SK-N-SH (cell line): ENCODE measurements at regions not wholly inside any gene's neighbourhood (a gene's known extent, or its start where the extent isn't known, plus 50 kb on each side); places are given as distances from the start of the nearest gene placed in this dataset.

Source experiments
- CTCF ChIA-PET: fragments of 300-600, 350-600 bp; formaldehyde crosslinking; extraction: SDS; loops from one replicate; lab custom pipeline; 2021; lab: Yijun Ruan, JAX
- POLR2A ChIA-PET: fragments of 350-600 bp; sonication (Branson Sonifier 250); formaldehyde crosslinking; extraction: SDS; loops from one replicate; lab custom pipeline; 2020; ENCODE audit warnings: antibody characterized with exemption, inconsistent platforms; lab: Yijun Ruan, JAX
- DNase-seq: peaks from one replicate; pipeline ENCODE4 v3.0.0; 2012
- H2AFZ ChIP-seq: fragments of 200-600 bp; sonication (generic); 2 replicates; pipeline ENCODE4 v1.8.1; 2016; ENCODE audit warnings: antibody characterized with exemption, mild to moderate bottlenecking, low read depth
- H3F3A ChIP-seq: fragments of 200-600 bp; sonication (generic); replicated peaks from 2 replicates; pipeline ENCODE3; 2016; ENCODE audit warnings: antibody characterized with exemption, mild to moderate bottlenecking; ENCODE audit not compliant: insufficient read depth
- H3K27ac ChIP-seq, 2 experiments: fragments of 200-500 bp in 1 of 2; fragments of 200-600 bp in 1 of 2; sonication (Bioruptor generic) in 1 of 2; sonication (generic), shearing (Covaris generic) in 1 of 2; 2 replicates each; pipeline versions ENCODE4 v1.5.1 to v1.6.1; 2014 to 2016; ENCODE audit warnings: low read depth in 2 of 2, inconsistent platforms in 1 of 2, low read length in 1 of 2, mild to moderate bottlenecking in 1 of 2, mixed read lengths in 1 of 2
- H3K27me3 ChIP-seq: fragments of 200-600 bp; sonication (generic), shearing (Covaris generic); 2 replicates; pipeline ENCODE4 v1.6.1; 2016; ENCODE audit warnings: mixed run types; ENCODE audit not compliant: insufficient read depth
- H3K36me3 ChIP-seq, 2 experiments: fragments of 200-500 bp in 1 of 2; fragments of 200-600 bp in 1 of 2; sonication (Bioruptor generic) in 1 of 2; sonication (generic) in 1 of 2; replicated peaks in 1 of 2; 2 replicates each; pipeline versions ENCODE3 to v1.5.1; 2014 to 2016; ENCODE audit warnings: low read length in 1 of 2, mild to moderate bottlenecking in 1 of 2; ENCODE audit not compliant: insufficient read depth in 2 of 2, control insufficient read depth in 1 of 2
- H3K4me1 ChIP-seq, 2 experiments: fragments of 200-500 bp in 1 of 2; fragments of 200-600 bp in 1 of 2; sonication (Bioruptor generic) in 1 of 2; sonication (generic), shearing (Covaris generic) in 1 of 2; 2 replicates each; pipeline versions ENCODE4 v1.5.1 to v1.6.1; 2014 to 2016; ENCODE audit warnings: low read depth in 1 of 2, low read length in 1 of 2, mixed run types in 1 of 2; ENCODE audit not compliant: insufficient read depth in 2 of 2, control insufficient read depth in 1 of 2
- H3K4me2 ChIP-seq: fragments of 200-600 bp; sonication (generic), shearing (Covaris generic); 2 replicates; pipeline ENCODE4 v1.6.1; 2017; ENCODE audit warnings: mixed run types
- H3K4me3 ChIP-seq, 2 experiments: fragments of 200-500 bp in 1 of 2; fragments of 200-600 bp in 1 of 2; sonication (Bioruptor generic) in 1 of 2; sonication (generic), shearing (Covaris generic) in 1 of 2; 2 replicates each; pipeline versions ENCODE4 v1.5.1 to v1.8.1; 2014 to 2016; ENCODE audit warnings: low read depth in 2 of 2, inconsistent platforms in 1 of 2, low read length in 1 of 2, mild to moderate bottlenecking in 1 of 2, mixed read lengths in 1 of 2, moderate library complexity in 1 of 2
- H3K79me2 ChIP-seq: fragments of 200-600 bp; sonication (generic); 2 replicates; pipeline ENCODE4 v1.8.1; 2017; ENCODE audit warnings: mild to moderate bottlenecking; ENCODE audit not compliant: insufficient read depth
- H3K9ac ChIP-seq: fragments of 200-600 bp; sonication (generic); 2 replicates; pipeline ENCODE4 v1.6.1; 2017; ENCODE audit warnings: mixed run types
- H3K9me2 ChIP-seq: fragments of 200-600 bp; sonication (generic); 2 replicates; pipeline ENCODE4 v1.6.1; 2017; ENCODE audit warnings: mixed run types
- H3K9me3 ChIP-seq: fragments of 200-600 bp; sonication (generic); 2 replicates; pipeline ENCODE4 v1.6.1; 2017; ENCODE audit warnings: mixed run types, mild to moderate bottlenecking, moderate library complexity
- H4K20me1 ChIP-seq: fragments of 200-600 bp; sonication (generic); 2 replicates; pipeline ENCODE4 v1.6.1; 2017; ENCODE audit warnings: mild to moderate bottlenecking, mixed run types; ENCODE audit not compliant: insufficient read depth
- EZH2phosphoT487 ChIP-seq: fragments of 200-600 bp; sonication (generic); IDR thresholded peaks from 2 replicates; pipeline ENCODE4 v1.6.1; 2017; ENCODE audit warnings: low read depth, mixed run types, mild to moderate bottlenecking, antibody characterized with exemption, moderate library complexity, borderline replicate concordance
- FOXJ3 ChIP-seq: sonication (generic); formaldehyde crosslinking; IDR thresholded peaks from 2 replicates; pipeline ENCODE4 v1.5.1; 2020; ENCODE audit warnings: mild to moderate bottlenecking, missing genetic modification reagents
- GABPA ChIP-seq: IDR thresholded peaks from 2 replicates; pipeline ENCODE4 v1.4.0; 2012; ENCODE audit warnings: low read depth, mild to moderate bottlenecking
- NFIC ChIP-seq: IDR thresholded peaks from 2 replicates; pipeline ENCODE4 v1.4.0; 2012; ENCODE audit warnings: borderline replicate concordance
- NRF1 ChIP-seq: IDR thresholded peaks from 2 replicates; pipeline ENCODE4 v1.6.1; 2012; ENCODE audit warnings: low read depth, mild to moderate bottlenecking, low read length
- POLR2AphosphoS5 ChIP-seq: IDR thresholded peaks from 2 replicates; pipeline ENCODE4 v1.6.1; 2012; ENCODE audit warnings: low read depth, low read length
- SIN3A ChIP-seq: IDR thresholded peaks from 2 replicates; pipeline ENCODE4 v1.6.1; 2012; ENCODE audit warnings: low read depth, mild to moderate bottlenecking, low read length, moderate library complexity, borderline replicate concordance
- TAF1 ChIP-seq: IDR thresholded peaks from 2 replicates; pipeline ENCODE4 v1.6.1; 2012; ENCODE audit warnings: low read depth, mild to moderate bottlenecking, low read length, moderate library complexity, borderline replicate concordance
- YY1 ChIP-seq: IDR thresholded peaks from 2 replicates; pipeline ENCODE4 v1.4.0; 2012; ENCODE audit warnings: low read depth, mild to moderate bottlenecking
- WGBS: methylation state at CpG from one replicate; pipeline ENCODE4 v1.1.6; 2017; ENCODE audit warnings: low lambda C conversion rate; 5-methylcytosine and 5-hydroxymethylcytosine counted together
- TF ChIP-seq, protein P1 (sequence below): IDR thresholded peaks from 2 replicates; pipeline ENCODE4; 2012
- TF ChIP-seq, protein P2 (sequence below): IDR thresholded peaks from 2 replicates; pipeline ENCODE4 v1.4.0; 2012; ENCODE audit warnings: low read depth, borderline replicate concordance
- TF ChIP-seq, protein P3 (sequence below): fragments of 150-350 bp; IDR thresholded peaks from 2 replicates; pipeline ENCODE4 v1.6.1; 2016; ENCODE audit warnings: mild to moderate bottlenecking, low read depth, low read length
- TF ChIP-seq, protein P4 (sequence below): IDR thresholded peaks from 2 replicates; pipeline ENCODE4 v1.6.1; 2012; ENCODE audit warnings: mild to moderate bottlenecking, low read depth, low read length, moderate library complexity

DNA sequence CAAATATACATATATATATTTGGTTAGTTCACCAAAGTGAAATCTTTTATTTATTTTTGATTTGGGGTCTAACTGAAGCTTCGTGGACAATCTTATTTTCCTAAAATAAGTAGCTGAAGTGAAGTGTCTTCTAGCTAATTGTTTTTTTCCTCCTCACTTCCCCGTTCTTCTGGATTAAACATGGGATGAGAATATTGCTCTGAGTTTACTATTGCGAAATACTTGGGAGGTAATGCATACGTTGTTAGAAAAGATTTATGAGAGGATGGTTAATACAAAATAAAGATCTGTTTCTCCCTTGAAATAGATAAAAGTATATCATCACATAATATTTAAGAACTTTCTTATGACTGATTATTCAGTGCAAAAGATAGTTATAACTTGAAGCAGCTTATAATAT, 228.3 kb upstream of the TPK1 start:
- POLR2A ChIA-PET, result no interaction called here

DNA sequence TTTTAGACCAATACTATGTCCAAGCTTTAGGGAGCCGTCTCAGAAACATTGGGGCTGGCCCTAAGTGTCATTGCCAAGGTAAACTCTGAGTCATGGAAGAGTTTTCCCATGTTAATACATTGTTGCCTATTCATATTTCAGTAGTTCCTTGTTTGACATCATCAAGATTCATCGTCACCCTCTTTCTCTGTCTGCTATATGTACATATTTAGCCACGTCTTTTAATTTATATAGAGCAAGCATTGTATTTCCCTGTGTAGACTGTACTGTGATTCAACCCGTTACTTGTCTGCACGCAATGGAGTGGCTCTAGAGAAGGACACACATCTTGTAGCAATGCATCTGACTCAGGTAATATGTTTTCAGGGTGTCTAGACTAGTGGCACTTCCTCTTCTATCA, 217.9 kb upstream of the TPK1 start:
- H3F3A ChIP-seq, result no peaks in the 10 kb centered on the region
- CTCF ChIA-PET, result no interaction called here
- no peaks in the 10 kb centered on the region for H3K36me3 ChIP-seq
- no peak overlapping the region for H3K4me3 ChIP-seq
- H3K27me3 ChIP-seq, result no peaks in the 10 kb centered on the region
- peaks cover 17% of the 10 kb centered on the region; the same call in 1 of the 2 replicates for H3K9me3 ChIP-seq
- H3K27ac ChIP-seq, result no peak overlapping the region
- WGBS, result 13% methylated on average over 5 of the region's 5 CpGs
- no peaks in the 10 kb centered on the region for H4K20me1 ChIP-seq
- no peak overlapping the region for H2AFZ ChIP-seq
- no peak for DNase-seq
- H3K9me2 ChIP-seq, result no peaks in the 10 kb centered on the region
- no peaks in the 10 kb centered on the region for H3K79me2 ChIP-seq
- no peak for TF ChIP-seq GABPA
- no peak for TF ChIP-seq TAF1
- TF ChIP-seq NRF1, result no peak
- TF ChIP-seq, protein P1, sequence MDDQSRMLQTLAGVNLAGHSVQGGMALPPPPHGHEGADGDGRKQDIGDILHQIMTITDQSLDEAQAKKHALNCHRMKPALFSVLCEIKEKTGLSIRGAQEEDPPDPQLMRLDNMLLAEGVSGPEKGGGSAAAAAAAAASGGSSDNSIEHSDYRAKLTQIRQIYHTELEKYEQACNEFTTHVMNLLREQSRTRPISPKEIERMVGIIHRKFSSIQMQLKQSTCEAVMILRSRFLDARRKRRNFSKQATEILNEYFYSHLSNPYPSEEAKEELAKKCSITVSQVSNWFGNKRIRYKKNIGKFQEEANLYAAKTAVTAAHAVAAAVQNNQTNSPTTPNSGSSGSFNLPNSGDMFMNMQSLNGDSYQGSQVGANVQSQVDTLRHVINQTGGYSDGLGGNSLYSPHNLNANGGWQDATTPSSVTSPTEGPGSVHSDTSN, result no peak
- TF ChIP-seq, protein P2, sequence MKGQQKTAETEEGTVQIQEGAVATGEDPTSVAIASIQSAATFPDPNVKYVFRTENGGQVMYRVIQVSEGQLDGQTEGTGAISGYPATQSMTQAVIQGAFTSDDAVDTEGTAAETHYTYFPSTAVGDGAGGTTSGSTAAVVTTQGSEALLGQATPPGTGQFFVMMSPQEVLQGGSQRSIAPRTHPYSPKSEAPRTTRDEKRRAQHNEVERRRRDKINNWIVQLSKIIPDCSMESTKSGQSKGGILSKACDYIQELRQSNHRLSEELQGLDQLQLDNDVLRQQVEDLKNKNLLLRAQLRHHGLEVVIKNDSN, result no peak
- H3K4me1 ChIP-seq, result no peaks in the 10 kb centered on the region
- POLR2A ChIA-PET, result no interaction called here
- no peak overlapping the region for H3K9ac ChIP-seq
- no peak overlapping the region for H3K4me2 ChIP-seq

More for the DNA sequence above, 228.3 kb upstream of the TPK1 start:
- Histone ChIP-seq H3K9me2 (0 out of 2 replicates have a peak, but pooled peaks cover 4% of the 10 kb centered on the region), H3K36me3 (no peaks in the 10 kb centered on the region), H3K9me3 (0 out of 2 replicates have a peak, but pooled peaks cover 4% of the 10 kb centered on the region), H3K9ac (no peak overlapping the region), H3K4me1 (no peaks in the 10 kb centered on the region), H3K4me2 (no peak overlapping the region), H3F3A (no peaks in the 10 kb centered on the region), H3K27ac (no peak overlapping the region), H3K4me3 (no peak overlapping the region), H3K27me3 (no peaks in the 10 kb centered on the region)
- WGBS, result 5% methylated on average over 4 of the region's 4 CpGs
- DNase-seq, result no peak
- TF ChIP-seq EZH2phosphoT487 (no peak), SIN3A (no peak), NFIC (no peak), POLR2AphosphoS5 (no peak), FOXJ3 (CRISPR knock-in tag) (no peak), YY1 (no peak)
- TF ChIP-seq, protein P3, sequence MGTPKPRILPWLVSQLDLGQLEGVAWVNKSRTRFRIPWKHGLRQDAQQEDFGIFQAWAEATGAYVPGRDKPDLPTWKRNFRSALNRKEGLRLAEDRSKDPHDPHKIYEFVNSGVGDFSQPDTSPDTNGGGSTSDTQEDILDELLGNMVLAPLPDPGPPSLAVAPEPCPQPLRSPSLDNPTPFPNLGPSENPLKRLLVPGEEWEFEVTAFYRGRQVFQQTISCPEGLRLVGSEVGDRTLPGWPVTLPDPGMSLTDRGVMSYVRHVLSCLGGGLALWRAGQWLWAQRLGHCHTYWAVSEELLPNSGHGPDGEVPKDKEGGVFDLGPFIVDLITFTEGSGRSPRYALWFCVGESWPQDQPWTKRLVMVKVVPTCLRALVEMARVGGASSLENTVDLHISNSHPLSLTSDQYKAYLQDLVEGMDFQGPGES, result no peak
- TF ChIP-seq, protein P4, sequence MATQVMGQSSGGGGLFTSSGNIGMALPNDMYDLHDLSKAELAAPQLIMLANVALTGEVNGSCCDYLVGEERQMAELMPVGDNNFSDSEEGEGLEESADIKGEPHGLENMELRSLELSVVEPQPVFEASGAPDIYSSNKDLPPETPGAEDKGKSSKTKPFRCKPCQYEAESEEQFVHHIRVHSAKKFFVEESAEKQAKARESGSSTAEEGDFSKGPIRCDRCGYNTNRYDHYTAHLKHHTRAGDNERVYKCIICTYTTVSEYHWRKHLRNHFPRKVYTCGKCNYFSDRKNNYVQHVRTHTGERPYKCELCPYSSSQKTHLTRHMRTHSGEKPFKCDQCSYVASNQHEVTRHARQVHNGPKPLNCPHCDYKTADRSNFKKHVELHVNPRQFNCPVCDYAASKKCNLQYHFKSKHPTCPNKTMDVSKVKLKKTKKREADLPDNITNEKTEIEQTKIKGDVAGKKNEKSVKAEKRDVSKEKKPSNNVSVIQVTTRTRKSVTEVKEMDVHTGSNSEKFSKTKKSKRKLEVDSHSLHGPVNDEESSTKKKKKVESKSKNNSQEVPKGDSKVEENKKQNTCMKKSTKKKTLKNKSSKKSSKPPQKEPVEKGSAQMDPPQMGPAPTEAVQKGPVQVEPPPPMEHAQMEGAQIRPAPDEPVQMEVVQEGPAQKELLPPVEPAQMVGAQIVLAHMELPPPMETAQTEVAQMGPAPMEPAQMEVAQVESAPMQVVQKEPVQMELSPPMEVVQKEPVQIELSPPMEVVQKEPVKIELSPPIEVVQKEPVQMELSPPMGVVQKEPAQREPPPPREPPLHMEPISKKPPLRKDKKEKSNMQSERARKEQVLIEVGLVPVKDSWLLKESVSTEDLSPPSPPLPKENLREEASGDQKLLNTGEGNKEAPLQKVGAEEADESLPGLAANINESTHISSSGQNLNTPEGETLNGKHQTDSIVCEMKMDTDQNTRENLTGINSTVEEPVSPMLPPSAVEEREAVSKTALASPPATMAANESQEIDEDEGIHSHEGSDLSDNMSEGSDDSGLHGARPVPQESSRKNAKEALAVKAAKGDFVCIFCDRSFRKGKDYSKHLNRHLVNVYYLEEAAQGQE, result no peak
- TF ChIP-seq, all 33 proteins: peak for 0
- no peak overlapping the region for H2AFZ ChIP-seq
- H3K79me2 ChIP-seq, result no peaks in the 10 kb centered on the region
- no peaks in the 10 kb centered on the region for H4K20me1 ChIP-seq
- CTCF ChIA-PET, result interaction anchor here (1.4 kb wide), 1 partner anchor 21 kb away, joined by 3 read pairs; no protein-coding TSS in a partner anchor
